MM.1S (cell line): ENCODE measurements at regions not wholly inside any gene's neighbourhood (a gene's known extent, or its start where the extent isn't known, plus 50 kb on each side); places are given as distances from the start of the nearest gene placed in this dataset.

Source experiments
- DNase-seq: peaks from one replicate; pipeline ENCODE4 v3.0.0-alpha.2; 2015
- H2AFZ ChIP-seq: fragments of 300-600 bp; sonication (generic); 2 replicates; pipeline ENCODE4 v1.6.0; 2016; ENCODE audit warnings: antibody characterized with exemption, low read length
- H3F3A ChIP-seq: fragments of 300-600 bp; sonication (generic); 2 replicates; pipeline ENCODE4 v1.6.1; 2016; ENCODE audit warnings: mild to moderate bottlenecking, antibody characterized with exemption, low read length, moderate library complexity, mixed read lengths; ENCODE audit not compliant: insufficient read depth
- H3K27ac ChIP-seq: fragments of 300-600 bp; sonication (generic); 2 replicates; pipeline ENCODE4 v1.5.1; 2016; ENCODE audit warnings: mild to moderate bottlenecking, low read length
- H3K27me3 ChIP-seq: fragments of 300-600 bp; sonication (generic); replicated peaks from 2 replicates; pipeline ENCODE4 v1.6.0; 2016; ENCODE audit warnings: low read length; ENCODE audit not compliant: insufficient read depth
- H3K36me3 ChIP-seq: fragments of 300-600 bp; sonication (generic); replicated peaks from 2 replicates; pipeline ENCODE4 v1.6.1; 2016; ENCODE audit warnings: mild to moderate bottlenecking, low read length, mixed read lengths; ENCODE audit not compliant: insufficient read depth
- H3K4me1 ChIP-seq: fragments of 300-600 bp; sonication (generic); 2 replicates; pipeline ENCODE4 v1.6.1; 2016; ENCODE audit warnings: low read length, mixed read lengths
- H3K4me2 ChIP-seq: fragments of 300-600 bp; sonication (generic); 2 replicates; pipeline ENCODE4 v1.6.0; 2016; ENCODE audit warnings: low read depth, low read length
- H3K4me3 ChIP-seq: fragments of 300-600 bp; sonication (generic); 2 replicates; pipeline ENCODE4 v1.5.1; 2016; ENCODE audit warnings: low read length, mixed read lengths
- H3K79me2 ChIP-seq: fragments of 300-600 bp; sonication (generic); 2 replicates; pipeline ENCODE4 v1.6.1; 2016; ENCODE audit warnings: mixed run types, low read length, mixed read lengths
- H3K9ac ChIP-seq: fragments of 300-600 bp; sonication (generic); 2 replicates; pipeline ENCODE4 v1.6.1; 2016; ENCODE audit warnings: low read length, mixed read lengths
- H3K9me2 ChIP-seq: fragments of 300-600 bp; sonication (generic); replicated peaks from 2 replicates; pipeline ENCODE4 v1.6.1; 2016; ENCODE audit warnings: mild to moderate bottlenecking, low read length, mixed read lengths; ENCODE audit not compliant: insufficient read depth
- H3K9me3 ChIP-seq: fragments of 300-600 bp; sonication (generic); replicated peaks from 2 replicates; pipeline ENCODE4 v1.6.1; 2016; ENCODE audit warnings: mild to moderate bottlenecking, low read length, mixed read lengths; ENCODE audit not compliant: insufficient read depth
- H4K20me1 ChIP-seq: fragments of 300-600 bp; sonication (generic); 2 replicates; pipeline ENCODE4 v1.6.1; 2016; ENCODE audit warnings: mild to moderate bottlenecking, low read length, moderate library complexity, mixed read lengths; ENCODE audit not compliant: insufficient read depth
- CTCF ChIP-seq: fragments of 300-600 bp; sonication (generic); IDR thresholded peaks from 2 replicates; pipeline ENCODE4 v1.5.1; 2016; ENCODE audit warnings: antibody characterized with exemption, low read length, mixed read lengths
- EZH2 ChIP-seq: fragments of 300-600 bp; sonication (generic); optimal IDR thresholded peaks from 2 replicates; pipeline ENCODE3; 2017; ENCODE audit warnings: low read depth, mild to moderate bottlenecking, antibody characterized with exemption, low read length, mixed read lengths
- EZH2phosphoT487 ChIP-seq: fragments of 300-600 bp; sonication (generic); IDR thresholded peaks from 2 replicates; pipeline ENCODE4 v1.6.1; 2018; ENCODE audit warnings: antibody characterized with exemption, low read length

DNA sequence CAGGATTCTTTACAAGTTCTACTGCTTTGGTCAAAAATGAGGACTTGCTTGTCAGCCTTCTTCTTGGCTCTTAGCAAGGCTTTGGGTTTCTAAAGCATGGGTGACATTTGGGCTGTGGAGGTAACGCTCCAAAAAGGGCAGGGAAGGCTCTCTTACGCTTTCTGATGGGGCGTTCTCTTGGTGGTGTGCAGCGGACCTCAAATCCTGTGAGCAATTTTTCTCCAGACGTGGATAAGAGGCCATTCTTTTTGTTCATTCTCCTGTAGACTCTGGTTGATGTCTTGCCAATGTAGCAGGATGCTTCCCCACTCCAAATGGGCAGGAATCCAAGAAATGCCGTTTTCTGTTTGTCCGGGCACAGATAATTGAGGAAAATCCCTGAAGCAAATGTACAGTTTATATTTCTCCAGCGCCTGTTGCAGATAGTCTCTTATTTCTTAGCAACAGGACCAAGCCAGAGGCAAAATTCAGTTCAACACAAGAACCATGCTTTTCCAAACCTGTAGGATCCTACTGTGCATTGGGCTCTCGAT is 138.4 kb upstream of the NFE2L3 start:
- Histone ChIP-seq H3K4me1 (peaks cover 36% of the 10 kb centered on the region), H3K27me3 (no peaks in the 10 kb centered on the region), H3K27ac (peak overlapping the region; percentile 36; the same call in 1 of the 2 replicates), H3K4me2 (no peak overlapping the region), H4K20me1 (no peaks in the 10 kb centered on the region), H3K36me3 (no peaks in the 10 kb centered on the region), H2AFZ (peak overlapping the region; percentile 37; the same call in 1 of the 2 replicates), H3K79me2 (no peaks in the 10 kb centered on the region), H3K9me2 (no peaks in the 10 kb centered on the region), H3F3A (peaks cover 33% of the 10 kb centered on the region), H3K4me3 (no peak overlapping the region), H3K9ac (no peak overlapping the region), H3K9me3 (no peaks in the 10 kb centered on the region)
- DNase-seq, result no peak
- TF ChIP-seq EZH2phosphoT487 (no peak), EZH2 (no peak), CTCF (no peak)

DNA sequence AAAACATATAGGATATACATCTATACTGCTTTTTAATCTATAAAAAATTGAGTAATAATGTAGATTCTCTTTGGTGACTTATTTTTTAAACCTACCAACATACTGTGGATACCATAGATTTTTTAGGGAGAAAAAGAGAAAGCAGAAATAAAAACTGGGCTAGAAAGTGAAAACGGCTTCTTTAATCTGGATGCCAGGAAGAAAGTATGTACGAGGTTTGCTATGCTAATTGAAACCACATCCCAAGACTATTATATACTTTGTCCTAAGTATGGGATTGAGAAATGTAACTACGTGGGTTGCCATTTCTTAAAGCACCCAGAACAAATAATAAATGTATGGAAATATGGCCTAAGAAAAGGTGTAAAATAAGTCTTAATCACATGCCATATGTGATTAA is 129.0 kb upstream of the NFE2L3 start:
- TF ChIP-seq CTCF (no peak), EZH2 (no peak), EZH2phosphoT487 (no peak)
- no peaks in the 10 kb centered on the region for H3K9me3 ChIP-seq
- DNase-seq, result no peak

GRCh38 chr7:26029911-26030310 is 122.1 kb upstream of the NFE2L3 start:
- Histone ChIP-seq H3K9me3 (no peaks in the 10 kb centered on the region), H3K27me3 (no peaks in the 10 kb centered on the region), H3K4me3 (no peak overlapping the region), H3K27ac (no peak overlapping the region), H3K79me2 (no peaks in the 10 kb centered on the region), H3K4me2 (no peak overlapping the region), H2AFZ (no peak overlapping the region), H3K9ac (no peak overlapping the region), H3F3A (no peaks in the 10 kb centered on the region), H3K9me2 (no peaks in the 10 kb centered on the region), H3K36me3 (no peaks in the 10 kb centered on the region), H3K4me1 (no peaks in the 10 kb centered on the region), H4K20me1 (no peaks in the 10 kb centered on the region)
- DNase-seq, result no peak
- TF ChIP-seq EZH2 (no peak), EZH2phosphoT487 (no peak), CTCF (no peak)

More for the DNA sequence above, 129.0 kb upstream of the NFE2L3 start:
- Histone ChIP-seq H3F3A (no peaks in the 10 kb centered on the region), H3K27ac (no peak overlapping the region), H3K9ac (no peak overlapping the region), H3K36me3 (no peaks in the 10 kb centered on the region), H3K79me2 (no peaks in the 10 kb centered on the region), H3K4me1 (no peaks in the 10 kb centered on the region), H4K20me1 (no peaks in the 10 kb centered on the region), H3K27me3 (no peaks in the 10 kb centered on the region), H3K9me2 (no peaks in the 10 kb centered on the region), H2AFZ (no peak overlapping the region), H3K4me3 (no peak overlapping the region), H3K4me2 (no peak overlapping the region)
